CMK (cell line): ENCODE measurements at regions not wholly inside any gene's neighbourhood (a gene's known extent, or its start where the extent isn't known, plus 50 kb on each side); places are given as distances from the start of the nearest gene placed in this dataset.

Source experiments
- DNase-seq: peaks from one replicate; pipeline ENCODE4 v3.0.0-alpha.2; 2010; ENCODE audit warnings: low read depth

DNA sequence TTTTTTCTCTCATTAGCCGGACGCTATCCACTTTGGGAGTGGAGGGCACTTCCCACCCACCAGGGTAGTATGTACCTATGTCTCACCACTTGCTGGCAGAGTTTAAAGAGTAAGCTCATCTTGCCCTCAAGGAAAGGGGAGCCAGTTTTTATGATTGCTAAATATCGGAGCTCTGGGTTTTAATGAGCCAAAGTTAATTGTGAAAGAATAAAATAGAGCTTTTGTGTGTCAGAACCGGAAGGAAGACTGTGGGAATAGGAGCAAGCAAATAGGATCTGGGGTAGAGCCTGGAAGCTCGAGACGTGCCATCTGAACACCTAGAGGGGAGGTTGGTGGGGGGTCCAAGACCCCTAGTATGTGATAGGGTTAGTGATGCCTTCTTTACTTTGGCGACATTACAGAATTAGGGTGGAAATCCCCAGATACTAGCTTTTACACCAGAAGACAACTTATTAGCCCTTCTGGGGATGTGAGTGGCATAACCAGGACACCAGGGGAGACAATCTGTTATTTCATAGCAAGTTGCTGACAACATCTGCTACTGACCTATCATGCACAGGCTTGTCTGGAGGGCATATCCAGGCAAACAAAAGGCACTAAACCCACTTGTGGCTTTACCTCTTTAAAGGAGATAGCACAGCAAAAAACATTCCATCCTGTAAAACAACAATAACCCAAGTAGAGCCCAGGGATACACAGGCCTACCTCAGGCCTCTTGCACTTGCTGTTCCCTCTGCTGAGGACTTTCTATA is 333.8 kb downstream of the ZNF621 start:
- no peak for DNase-seq

GRCh38 chr3:40862946-40863345 is 336.4 kb upstream of the CTNNB1 start:
- no peak for DNase-seq

DNA sequence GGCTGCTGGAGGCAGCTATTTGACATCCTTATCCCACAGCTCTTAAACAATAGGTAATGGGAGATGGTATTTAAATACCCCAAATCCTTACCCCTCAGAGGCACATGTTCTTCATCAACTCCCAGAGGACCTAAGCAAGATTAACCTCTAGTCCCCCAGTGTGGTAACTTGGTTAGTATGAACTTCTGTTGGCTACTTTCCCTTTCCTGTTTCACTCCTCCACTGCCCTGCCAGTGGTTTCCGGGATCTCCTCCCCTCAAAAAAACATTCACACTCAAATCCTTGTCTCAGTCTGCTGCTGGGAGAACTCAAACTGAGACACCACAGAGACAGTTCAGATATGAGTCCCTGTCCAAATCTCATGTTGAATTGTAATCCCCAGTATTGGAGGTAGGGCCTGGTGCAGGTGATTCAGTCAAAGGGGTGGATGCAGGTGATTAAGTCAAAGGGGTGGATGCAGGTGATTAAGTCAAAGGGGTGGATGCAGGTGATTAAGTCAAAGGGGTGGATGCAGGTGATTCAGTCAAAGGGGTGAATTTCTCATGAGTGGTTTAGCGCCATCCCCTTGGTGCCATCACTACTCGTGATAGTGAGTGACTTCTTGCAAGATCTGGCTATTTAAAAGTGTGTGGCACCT is 335.0 kb upstream of the CTNNB1 start:
- no peak for DNase-seq

GRCh38 chr3:40864915-40865314 is 334.4 kb upstream of the CTNNB1 start:
- DNase-seq: no peak

DNA sequence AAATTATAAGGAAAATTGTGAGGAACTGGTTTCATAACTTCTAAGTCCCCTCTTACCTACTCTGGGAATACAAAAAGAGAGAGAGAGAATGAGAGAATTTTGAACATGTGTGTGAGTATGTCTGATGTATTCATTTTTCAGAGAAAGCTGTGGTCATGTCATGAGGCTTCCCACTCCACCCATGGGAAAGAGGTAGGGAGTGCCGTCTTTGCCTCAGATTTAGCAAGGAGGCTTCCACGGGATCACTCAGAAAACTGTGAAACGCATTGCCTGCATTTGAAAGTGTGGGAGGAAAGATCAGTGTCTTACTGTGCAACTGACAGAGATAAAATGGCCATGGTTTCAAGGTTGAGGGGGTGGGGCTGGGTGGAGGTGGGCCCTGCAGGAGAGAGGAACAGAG is 331.5 kb upstream of the CTNNB1 start:
- DNase-seq: no peak

DNA sequence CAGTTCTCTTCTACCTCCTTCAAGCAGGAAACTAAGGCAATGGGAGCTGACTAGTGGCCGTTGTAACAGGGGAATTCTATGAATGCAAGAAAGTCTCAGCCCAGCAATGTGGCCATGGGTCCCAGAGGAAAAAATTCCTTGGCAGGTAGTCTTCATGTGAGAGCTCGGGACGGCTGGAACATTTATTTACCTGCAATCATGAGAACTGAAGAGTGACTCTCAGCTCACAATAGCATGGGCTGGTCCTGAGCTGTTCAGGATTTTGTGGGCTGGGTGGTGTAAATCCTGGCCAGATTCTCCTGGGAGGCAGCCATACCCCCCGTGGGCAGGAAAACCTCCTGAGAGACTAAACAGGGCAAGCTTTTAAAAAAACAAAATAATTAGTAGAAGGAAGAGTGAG is 330.3 kb upstream of the CTNNB1 start:
- no peak for DNase-seq

DNA sequence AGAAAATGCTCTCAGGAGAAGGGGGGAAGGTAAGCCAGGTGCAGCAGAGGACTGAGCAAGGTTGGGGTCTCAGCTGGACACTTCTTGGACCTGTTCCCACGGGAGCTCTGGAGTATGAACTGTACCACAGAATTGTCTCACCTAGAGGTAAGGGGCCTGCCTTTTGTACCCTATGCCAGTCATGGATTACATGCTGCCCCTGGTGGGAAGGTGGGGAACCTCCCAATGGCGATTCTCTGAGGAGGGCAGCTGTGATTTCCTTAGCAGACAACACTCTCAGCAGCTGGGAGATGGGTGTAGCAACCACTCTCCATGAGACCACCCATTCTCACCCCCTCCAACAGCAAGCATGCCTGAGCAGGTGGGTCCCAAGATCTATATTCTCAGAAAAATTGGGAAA is 329.4 kb upstream of the CTNNB1 start:
- DNase-seq: no peak

DNA sequence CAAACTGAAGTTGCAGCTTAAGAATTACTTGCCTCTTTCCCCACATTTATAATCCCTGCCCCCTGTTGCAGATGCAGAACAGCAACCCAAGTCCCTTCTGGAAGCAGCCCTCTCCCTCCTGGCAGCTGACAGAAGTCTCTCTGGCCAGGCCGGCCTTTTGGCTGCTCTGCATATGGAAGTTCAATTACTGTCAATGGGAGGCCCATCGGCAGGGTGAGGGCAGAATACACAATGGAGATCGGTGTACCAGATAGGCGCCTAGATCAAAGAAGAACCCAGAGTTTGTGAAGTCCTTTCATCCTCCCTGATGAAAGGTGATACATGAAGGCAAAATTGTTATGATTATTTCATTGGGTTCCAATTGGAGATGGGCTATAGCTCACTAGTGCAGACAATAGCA is 327.9 kb upstream of the CTNNB1 start:
- DNase-seq: no peak

- no peak for DNase-seq
Measured at GRCh38 chr3:40872258-40872920, 326.9 kb upstream of the CTNNB1 start.

DNA sequence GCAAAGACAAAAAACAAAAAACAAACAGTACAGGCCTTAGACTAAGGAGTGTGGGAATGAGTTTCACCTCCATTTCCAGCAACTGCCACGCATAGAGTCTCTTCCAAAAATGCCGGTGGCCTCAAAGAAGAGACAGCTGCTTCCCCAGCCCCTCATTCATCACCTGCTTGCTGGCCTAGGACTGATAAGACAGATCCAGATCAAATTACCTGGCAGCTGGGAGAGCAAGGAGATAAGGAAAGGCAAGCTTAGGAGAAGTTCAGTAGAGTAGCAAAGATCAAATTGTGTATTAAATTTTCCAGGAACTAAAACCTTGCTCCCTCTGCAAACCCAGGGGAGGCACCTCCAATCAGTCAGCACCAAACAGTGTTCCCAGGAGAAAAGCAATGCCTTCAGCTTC is 325.8 kb upstream of the CTNNB1 start:
- DNase-seq: no peak

GRCh38 chr3:40873934-40874699 is 325.2 kb upstream of the CTNNB1 start:
- no peak for DNase-seq

GRCh38 chr3:40875581-40875980 is 323.7 kb upstream of the CTNNB1 start:
- DNase-seq: no peak

- DNase-seq: no peak
Measured at GRCh38 chr3:40876009-40876408, 323.3 kb upstream of the CTNNB1 start.

- no peak for DNase-seq
Measured at GRCh38 chr3:40876496-40876895, 322.8 kb upstream of the CTNNB1 start.

DNA sequence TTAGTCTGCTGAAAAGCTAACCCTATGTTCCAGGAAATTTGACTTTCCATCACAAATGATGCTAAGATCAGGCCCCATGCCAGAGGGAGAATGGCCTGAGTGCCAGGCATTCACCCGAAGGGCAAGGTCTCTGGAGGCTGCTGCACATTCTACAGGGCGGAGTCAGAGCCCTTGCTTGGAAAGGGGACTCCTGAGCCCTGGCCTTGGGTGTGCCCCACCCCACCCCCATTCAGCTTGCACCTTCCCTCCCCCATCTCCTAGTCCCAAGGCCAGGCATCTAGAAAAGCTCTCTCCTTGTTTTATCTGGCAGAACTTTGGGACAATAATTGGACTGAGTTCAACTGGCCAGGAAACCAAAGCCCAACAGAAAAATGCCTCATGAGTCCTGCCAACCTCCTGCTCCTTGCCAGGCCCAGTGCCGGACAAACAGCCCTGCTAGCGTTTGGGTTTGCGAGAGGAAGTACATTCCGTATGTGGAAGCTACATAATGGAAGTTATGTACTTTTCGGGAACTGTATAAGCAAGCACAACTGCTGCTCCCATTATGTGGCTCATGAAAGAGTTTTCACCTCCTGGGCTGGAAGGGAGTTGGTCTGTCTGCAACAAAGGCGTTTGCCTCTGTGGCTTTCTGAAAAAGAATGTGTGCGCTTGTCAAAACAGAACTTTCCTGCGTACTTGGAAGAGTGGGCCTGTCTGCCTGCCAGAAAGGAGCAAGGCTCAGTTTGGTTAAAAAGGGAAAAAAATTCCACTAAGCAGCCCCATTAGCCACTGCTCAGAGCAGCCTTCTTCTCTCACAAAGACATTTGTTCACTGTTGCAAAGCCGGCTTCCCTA is 321.5 kb upstream of the CTNNB1 start:
- no peak for DNase-seq

GRCh38 chr3:40878464-40878905 is 320.8 kb upstream of the CTNNB1 start:
- DNase-seq: no peak

GRCh38 chr3:40885430-40885829 is 313.9 kb upstream of the CTNNB1 start:
- DNase-seq: no peak

- DNase-seq: no peak
Measured at GRCh38 chr3:40886660-40887425, 312.5 kb upstream of the CTNNB1 start.

- no peak for DNase-seq
Measured at GRCh38 chr3:40891186-40891585, 308.1 kb upstream of the CTNNB1 start.

DNA sequence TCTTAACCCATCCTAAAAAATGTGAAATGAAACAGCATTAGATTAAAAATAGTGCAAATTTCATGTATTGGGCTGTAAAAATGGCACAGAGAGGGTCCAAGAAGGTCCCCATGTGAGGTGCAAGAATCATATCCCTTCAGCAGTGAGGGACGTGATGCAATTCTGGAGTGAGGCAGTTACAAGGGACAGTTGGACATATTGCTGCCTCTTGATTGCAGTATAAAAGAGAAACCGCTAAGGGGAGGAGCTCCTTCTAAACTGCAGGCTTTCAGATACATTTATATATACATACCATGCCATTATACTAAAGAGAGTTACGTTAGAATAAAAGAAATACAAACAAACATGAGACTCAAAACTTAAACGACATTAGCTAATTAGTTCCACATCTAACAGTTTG is 304.2 kb upstream of the CTNNB1 start:
- no peak for DNase-seq

- DNase-seq: no peak
Measured at GRCh38 chr3:40899286-40899712, 300.0 kb upstream of the CTNNB1 start.
